Left ventricle myocardium superior (tissue), 1 donor: ENCODE measurements at regions not wholly inside any gene's neighbourhood (a gene's known extent, or its start where the extent isn't known, plus 50 kb on each side); places are given as distances from the start of the nearest gene placed in this dataset.

ENCODE experiments used
- ATAC-seq: fragments of 200-7000 bp; cut with Tn5 transposase; one replicate; pipeline ENCODE4 v1.9.1; 2020; ENCODE audit warnings: mild to moderate bottlenecking, moderate library complexity
- DNase-seq: peaks from one replicate; pipeline ENCODE4 v3.0.0-alpha.2; 2020
- intact Hi-C: fragments of 100-400 bp; cut with micrococcal nuclease; formaldehyde crosslinking; loops from one replicate; pipeline ENCODE4 v1.11.0; 2022
- donor health status: DM: no; HTN: yes; CAD: no; lungs with severe emphysema.

GRCh38 chr5:2958976-2959375 is 207.5 kb upstream of the IRX2 start:
- intact Hi-C loops = no loop called here
- ATAC-seq = no peak

GRCh38 chr5:2948875-2949274 is 197.4 kb upstream of the IRX2 start:
- intact Hi-C loops = no loop called here
- ATAC-seq = no peak
- DNase-seq = no peak

More at GRCh38 chr5:2958976-2959375, 207.5 kb upstream of the IRX2 start:
- no peak for DNase-seq

- intact Hi-C loops = no loop called here
- no peak for DNase-seq
- no peak for ATAC-seq
These were observed 194.8 kb upstream of the IRX2 start for GRCh38 chr5:2946315-2946714.

DNA sequence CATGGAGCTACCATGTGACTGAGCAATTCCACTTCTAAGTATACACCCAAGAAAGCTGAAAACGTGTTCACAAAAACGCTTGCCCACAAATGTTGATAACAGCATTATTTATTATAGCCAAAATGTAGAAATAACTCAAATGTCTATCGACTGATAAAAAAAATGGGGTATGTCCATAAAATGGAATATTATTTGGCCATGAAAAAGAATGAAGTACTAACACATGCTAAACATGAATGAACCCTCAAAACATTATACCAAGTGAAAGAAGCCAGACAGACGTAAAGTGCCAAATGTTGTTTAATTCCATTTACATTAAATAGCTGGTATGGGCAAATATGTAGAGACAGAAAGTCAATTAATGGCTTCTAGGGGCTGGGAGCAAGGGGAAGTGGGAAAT is 184.9 kb upstream of the IRX2 start:
- DNase-seq (no peak), ATAC-seq (no peak)
- intact Hi-C loops = no loop called here

- intact Hi-C loops = no loop called here
- DNase-seq = no peak
- ATAC-seq = no peak
These were observed 178.3 kb upstream of the IRX2 start for GRCh38 chr5:2929779-2930178.

DNA sequence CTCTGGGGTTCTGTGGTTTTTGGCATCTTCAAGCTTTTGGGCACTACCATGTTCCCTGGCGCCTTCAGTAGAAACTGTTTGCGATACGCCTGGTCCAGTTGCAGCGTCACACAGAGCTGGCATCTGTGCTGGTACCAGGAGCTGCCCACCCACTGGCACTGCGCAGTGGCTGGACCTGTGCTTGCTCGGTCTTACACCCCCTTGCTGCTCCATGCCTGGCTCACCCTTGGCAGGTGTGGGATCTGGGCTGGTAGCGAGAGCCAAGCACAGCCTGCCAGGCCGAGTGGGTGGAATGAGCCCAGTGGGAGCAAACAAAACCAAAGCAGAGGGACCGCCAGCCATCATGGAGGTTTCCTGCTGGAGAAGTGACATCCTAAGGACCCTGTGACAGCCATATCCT is 170.2 kb upstream of the IRX2 start:
- intact Hi-C loops = no loop called here

GRCh38 chr5:2921176-2921575 is 169.7 kb upstream of the IRX2 start:
- ATAC-seq = no peak
- intact Hi-C loops = no loop called here
- DNase-seq = no peak

More for the DNA sequence above, 170.2 kb upstream of the IRX2 start:
- ATAC-seq (no peak), DNase-seq (no peak)

DNA sequence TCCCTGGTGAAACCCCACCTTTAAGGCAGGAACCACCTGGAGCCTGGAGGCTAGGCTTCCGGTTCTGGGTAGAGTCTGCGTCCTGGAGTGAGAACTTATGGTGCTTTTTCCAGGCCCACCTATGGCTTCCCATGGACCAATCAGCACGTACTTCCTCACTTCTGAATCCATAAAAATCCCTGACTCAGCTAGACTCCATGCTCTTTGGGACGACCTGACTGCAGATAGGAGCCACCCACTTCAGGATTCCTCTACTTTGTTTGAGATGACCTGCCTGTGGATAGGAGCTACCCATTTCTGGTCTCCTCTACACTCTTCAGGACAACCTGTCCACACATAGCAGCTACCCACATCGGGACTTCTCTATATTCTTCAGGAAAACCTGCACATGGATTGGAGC is 168.8 kb upstream of the IRX2 start:
- intact Hi-C loops = no loop called here
- DNase-seq (no peak), ATAC-seq (no peak)

DNA sequence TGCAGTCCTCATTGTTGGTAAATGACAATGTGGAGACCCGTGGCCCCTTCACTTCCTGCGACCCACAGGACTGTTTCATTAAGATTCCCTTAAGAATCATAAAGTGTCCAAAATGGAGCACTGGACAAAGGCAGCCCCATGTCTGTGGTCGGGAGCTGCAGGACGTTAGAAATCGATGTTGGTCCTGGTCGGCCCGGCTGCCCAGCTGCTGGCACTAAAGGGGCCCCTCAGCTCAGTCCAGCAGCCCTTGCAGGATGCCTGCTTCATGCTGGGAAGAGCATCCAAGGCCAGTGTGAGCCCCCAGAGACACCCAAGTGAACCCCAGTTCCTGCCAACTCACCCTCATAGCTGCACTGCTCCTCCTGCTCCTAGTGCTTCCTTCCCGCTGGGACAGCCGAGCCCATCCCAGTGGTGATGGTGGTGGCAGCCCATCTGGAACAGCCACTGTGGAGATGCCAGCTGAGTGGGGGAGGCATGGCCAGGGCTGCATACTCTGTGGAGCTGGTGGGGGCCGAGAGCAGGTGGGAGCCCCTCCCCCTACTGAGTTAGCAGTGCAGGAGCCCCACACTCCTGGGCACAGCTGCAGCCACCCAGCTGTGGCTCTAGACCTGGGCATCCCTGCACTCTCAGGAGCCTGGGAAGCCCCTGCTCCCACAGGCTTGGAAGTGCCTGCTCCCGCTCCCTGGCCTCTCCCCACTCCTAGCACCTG is 168.0 kb upstream of the IRX2 start:
- DNase-seq (no peak), ATAC-seq (no peak)
- intact Hi-C loops = no loop called here

- no peak for ATAC-seq
- intact Hi-C loops = no loop called here
- DNase-seq = no peak
These were observed 166.0 kb upstream of the IRX2 start for GRCh38 chr5:2917524-2917923.

- intact Hi-C loops = no loop called here
- no peak for DNase-seq
- no peak for ATAC-seq
These were observed 165.6 kb upstream of the IRX2 start for GRCh38 chr5:2917093-2917492.

DNA sequence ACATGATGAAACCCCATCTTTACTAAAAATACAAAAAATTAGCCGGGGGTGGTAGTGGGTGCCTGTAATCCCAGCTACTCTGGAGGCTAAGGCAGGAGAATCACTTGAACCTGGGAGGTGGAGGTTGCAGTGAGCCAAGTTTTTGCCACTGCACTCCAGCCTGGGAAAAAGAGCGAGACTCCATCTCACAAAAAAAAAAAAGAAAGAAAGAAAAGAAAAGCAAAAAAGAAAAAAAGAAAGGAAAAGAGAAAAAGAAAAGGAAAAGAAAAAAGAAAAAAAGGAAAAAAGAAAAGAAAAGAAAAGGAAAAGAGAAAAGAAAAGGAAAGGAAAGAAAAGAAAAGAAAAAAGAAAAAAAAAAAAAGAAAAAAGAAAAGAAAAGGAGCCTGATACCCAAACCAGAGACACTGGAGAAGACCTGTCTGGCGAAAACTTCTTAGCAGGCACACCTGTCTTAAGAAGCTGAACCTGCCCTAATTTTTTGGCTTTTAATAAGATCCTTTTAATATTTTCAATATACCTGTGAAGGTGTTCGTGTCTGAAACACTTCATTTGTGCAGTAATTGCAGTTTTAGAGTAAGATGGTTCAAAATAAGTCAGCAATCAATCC is 164.7 kb upstream of the IRX2 start:
- intact Hi-C loops = no loop called here
- DNase-seq = no peak
- ATAC-seq = no peak

DNA sequence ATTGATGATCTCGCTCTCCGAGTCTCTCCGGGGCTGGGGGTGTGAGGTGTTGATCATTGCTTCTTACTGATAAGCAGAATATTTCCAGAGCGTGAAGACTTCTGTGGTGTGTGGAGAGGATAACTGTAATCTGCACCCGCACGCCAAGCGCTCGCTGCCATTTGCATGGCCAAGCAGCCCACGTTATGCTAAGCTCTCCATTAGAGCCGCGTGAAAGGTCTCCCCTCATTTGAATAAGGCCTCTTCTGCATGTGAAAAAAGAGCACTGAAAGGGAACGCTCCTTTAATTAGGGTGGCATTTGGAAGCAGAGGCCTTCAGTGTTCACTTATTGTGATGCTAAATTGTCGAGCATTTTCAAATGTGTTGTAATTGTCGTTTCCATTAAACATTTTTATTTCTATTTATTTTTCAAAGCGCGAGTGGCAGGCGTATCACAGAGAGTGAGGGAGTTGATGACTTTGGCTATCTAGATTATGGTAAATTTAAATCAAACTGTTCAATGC is 163.6 kb upstream of the IRX2 start:
- intact Hi-C loops = no loop called here

GRCh38 chr5:2914022-2914661 is 162.7 kb upstream of the IRX2 start:
- DNase-seq (no peak), ATAC-seq (no peak)
- intact Hi-C loops = no loop called here

More for the DNA sequence above, 163.6 kb upstream of the IRX2 start:
- ATAC-seq (no peak), DNase-seq (no peak)

GRCh38 chr5:2913281-2913680 is 161.8 kb upstream of the IRX2 start:
- intact Hi-C loops = no loop called here
- DNase-seq (no peak), ATAC-seq (no peak)

DNA sequence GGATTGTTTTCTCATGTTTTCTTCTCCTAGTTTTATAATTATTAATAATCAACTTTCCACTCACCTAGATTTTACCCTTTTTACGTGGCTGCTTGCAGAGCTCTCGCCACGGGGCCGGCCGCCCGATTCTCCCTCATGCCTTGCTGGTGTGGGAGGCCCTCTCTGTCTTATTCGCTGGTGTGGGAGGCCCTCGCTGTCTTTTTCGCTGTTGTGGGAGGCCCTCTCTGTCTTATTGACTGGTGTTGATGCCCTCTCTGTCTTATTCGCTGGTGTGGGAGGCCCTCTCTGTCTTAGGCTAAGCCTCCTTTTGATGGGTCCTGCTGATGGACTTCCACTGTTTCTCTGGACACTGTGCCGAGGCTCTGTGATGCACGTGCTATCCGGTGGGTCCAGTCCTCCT is 161.3 kb upstream of the IRX2 start:
- DNase-seq (no peak), ATAC-seq (no peak)
- intact Hi-C loops = no loop called here

DNA sequence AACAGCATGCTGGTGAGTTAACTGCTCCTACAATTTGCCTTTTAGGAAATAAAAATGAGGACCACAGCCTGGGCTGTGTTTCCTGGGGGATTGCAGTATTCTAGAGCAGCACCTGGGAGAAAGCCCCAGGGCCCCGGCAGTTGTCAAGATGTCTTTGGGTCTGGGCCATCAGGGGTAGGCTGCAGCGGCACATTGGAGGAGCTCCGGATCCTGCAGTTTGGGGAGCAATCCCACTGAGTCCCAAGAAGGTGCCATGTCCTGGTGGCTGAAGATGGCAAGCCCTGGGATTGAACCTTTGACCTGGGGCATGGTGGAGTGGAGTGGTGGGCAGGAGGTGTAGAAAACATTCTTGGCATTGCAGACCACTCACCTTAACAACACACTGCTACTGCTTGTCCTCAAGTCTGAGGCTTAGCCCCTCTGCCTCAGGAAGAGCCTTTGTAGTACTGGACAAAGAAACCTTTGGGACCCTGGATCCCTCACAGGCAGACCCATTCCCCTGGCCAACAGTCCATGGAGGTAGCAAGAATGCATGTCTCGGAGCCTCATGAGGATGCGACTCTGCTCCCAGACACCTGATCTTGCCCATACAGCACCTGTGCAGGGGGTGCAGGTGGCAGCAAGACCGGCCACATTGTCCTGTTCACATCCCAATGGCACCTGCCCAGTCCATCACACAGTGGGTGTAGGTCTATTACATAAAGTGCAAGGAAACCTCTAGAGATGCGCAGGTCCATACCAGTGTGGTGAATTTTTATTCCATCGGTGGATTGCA is 159.1 kb upstream of the IRX2 start:
- intact Hi-C loops = no loop called here
- ATAC-seq (no peak), DNase-seq (no peak)

- intact Hi-C loops = no loop called here
- DNase-seq (no peak), ATAC-seq (no peak)
These were observed 157.6 kb upstream of the IRX2 start for GRCh38 chr5:2909035-2909434.

DNA sequence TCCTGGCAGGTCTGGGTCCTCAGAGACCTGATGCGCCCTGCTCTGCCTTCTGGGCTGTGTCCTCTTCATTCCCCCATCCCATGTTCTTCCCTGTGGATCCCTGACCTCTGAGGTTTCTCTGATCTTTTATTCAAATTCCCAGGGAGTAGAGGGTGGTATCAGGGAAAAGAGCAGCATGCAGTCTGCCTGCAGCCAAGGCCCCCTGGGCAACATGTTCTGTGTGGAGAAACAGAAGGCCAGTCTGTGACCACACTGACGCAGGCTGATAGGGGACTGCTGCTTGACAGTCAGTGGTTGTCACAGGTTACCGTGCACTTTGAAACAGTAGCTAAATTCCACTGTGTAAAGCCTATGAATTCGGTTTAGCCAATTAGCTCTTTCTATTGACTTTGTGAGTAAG is 156.6 kb upstream of the IRX2 start:
- intact Hi-C loops = no loop called here
- ATAC-seq = no peak

More for the DNA sequence above, 156.6 kb upstream of the IRX2 start:
- no peak for DNase-seq
